Right renal pelvis (tissue), 4 donors: ENCODE measurements at regions not wholly inside any gene's neighbourhood (a gene's known extent, or its start where the extent isn't known, plus 50 kb on each side); places are given as distances from the start of the nearest gene placed in this dataset.
"Not testable (repeated sequence)": the region's sequence is repeated elsewhere in the genome, so short reads cannot be mapped to it uniquely, and the experiment has no call there.

Experiments used
- DNase-seq, 4 donors: peaks; one replicate each; pipeline ENCODE4 v3.0.0-alpha.2; 2013; ENCODE audit warnings: low read depth in 4 of 4, low spot score in 3 of 4, missing footprints in 1 of 4

GRCh38 chr9:104269996-104270963, 176.2 kb downstream of the SMC2 start:
- DNase-seq, result no peak

DNA sequence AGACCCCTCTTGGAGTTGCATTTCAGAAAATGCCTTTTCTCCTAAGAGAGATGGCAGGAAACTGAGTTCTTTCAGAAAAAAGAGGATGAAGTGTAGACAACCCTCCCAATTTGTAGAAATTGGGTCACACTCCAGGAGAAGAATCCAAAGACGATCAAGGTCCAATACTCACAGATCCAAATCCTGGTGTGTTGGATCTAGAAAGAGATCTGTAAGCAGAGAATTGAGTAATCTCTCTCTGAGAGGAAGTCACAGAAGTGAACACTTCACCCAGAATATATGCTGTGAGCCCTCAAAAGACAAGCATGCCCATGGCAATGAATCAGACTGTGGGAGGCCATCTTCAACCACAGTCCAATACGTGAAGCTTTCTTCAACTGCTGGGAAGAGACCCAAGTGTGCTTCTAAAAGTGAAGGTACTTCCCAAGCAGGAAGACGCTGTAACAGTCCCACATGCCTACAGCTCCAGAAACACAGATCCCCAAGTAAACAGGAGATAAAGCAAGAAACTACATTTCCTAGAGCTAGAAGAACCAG, 182.7 kb downstream of the SMC2 start:
- no peak for DNase-seq

GRCh38 chr9:104278929-104279496, 184.9 kb downstream of the SMC2 start:
- no peak for DNase-seq

DNA sequence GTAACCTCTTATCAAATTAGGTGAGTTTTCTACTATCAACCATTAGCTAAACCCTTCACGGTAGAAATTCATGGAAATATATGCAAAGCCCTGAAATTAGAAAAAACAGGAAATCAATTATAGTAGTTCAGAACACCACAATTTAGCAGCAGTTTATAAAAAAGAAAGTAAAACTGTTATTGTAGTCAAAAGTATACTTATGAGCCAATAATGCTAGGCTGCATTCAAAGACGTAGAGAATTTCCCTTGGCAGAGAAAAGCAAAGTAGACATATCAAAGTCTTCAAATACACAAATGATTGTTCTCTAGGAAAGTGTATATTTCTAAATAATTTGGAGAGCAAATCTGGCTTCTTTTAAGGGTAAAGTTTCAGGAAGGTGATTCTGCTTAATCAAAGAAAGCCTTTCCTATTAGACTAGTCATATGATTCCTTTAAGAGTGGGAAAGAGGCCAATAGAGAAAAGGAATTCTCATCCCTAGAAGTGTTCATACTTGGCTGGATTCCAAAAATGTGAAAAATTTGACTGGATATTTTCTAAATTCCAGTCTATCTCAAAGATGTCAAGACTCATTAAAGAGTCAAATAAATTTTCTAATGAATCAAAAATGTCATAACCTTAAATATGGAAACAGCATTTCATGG, 185.5 kb downstream of the SMC2 start:
- peak in 2 of 4 donors; percentile 16 to 20 for DNase-seq

GRCh38 chr9:104280178-104280560, 186.1 kb downstream of the SMC2 start:
- DNase-seq, result no peak

DNA sequence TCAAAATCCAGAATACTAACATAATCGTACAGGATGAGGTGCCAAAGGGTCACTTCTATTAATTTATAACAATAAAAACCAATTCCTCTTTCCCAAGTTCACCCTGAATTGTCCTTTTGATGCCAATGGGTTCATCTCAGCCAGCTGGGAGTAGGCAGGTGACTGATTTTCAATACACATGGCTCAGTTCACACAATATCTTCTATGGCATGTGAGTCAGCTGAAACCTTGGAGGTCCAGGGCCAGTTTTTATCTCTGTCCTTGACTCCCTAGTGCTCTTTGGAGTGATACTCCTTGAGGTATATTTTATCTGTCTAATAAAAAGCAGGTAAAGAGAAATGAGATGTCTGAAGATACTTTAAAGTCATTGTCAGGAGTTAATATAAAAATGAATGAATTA, 186.6 kb downstream of the SMC2 start:
- no peak for DNase-seq

DNA sequence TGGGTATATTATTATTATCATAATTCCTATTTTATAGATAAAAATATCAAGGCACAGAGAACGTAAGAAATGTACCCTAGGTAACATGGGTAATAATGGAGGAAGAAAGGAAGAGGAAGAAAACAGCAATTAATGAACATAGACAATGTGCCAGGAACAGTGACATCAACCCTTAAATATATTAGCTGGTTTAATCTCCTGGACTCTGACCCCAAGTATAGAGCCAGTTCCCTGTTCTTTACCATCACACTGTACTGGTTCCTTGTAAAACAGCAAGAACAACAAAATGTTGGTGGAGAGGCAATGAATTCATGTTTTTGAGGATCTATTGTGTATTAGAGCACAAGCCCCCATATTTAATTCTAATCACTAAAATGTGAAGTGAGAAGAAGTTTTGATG, 192.1 kb downstream of the SMC2 start:
- DNase-seq, result no peak

GRCh38 chr9:104286799-104287198, 192.7 kb downstream of the SMC2 start:
- no peak for DNase-seq

DNA sequence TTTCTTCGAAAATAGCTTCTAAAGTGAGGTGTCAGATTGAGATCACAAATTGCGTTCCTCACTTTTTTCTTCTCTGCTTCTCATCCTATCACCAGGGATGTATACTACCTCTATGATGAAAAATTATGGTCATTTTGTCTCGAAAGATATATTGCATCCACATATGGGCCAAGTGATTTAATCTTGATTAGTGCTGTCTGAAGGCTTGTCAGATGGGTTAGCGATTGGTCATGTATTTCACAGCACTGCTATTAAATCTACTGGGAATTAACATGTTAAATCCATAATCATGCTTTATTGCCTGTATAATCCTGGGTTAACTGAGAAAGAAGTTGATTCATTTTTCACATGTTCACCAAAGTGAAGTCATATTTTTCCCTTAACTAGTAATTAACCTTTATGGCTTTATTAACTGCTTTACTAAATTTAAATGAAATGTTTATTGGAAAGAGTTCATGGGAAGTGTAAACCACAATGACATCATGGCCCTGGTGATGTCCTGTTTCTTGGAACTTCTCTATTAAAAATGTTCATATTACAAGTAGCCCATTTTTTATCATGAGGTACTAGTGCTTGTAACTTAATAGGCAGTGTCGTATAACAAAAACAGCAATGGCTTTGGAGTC, 193.3 kb downstream of the SMC2 start:
- peak in 2 of 4 donors; percentile 20 to 53 for DNase-seq

DNA sequence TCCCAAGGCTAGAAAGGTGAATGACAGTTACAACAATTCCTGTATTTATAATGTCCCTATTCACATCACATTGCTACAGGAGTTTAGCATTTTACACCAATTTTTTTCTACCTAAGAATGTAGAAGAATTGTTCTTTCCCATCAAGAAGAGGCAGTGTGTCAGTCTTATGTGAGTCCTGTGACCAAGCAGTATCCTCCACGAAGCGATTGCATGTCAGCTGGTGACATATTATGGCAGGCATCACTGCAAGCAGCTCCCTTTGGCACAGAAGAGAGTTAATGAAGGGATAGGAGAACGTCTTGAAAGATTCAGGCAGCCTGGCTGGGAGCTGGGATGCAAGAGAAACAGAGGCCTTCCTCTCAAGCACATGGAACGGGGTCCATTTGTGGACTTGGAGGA, 199.8 kb downstream of the SMC2 start:
- DNase-seq, result no peak

- no peak for DNase-seq
These were observed 203.9 kb upstream of the OR13F1 start for GRCh38 chr9:104300124-104300523.

DNA sequence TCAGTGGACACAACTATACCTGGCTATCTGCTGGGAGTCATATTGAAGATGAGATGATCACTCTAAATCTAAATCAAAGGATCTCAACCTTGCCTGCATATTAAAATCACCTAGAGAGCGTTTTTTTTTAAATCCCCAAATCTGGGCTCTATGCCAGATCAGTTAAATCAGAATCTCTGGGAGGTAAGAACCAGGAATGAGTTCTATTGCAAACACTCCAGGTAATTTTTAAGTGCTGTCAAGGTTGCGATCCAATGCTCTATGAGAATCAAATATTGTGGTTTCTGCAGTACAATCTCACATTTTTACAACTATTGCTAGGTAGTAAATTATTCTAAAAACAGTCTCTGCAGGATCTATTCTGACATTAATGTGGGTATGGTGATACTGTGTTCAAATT, 202.3 kb upstream of the OR13F1 start:
- no peak for DNase-seq

DNA sequence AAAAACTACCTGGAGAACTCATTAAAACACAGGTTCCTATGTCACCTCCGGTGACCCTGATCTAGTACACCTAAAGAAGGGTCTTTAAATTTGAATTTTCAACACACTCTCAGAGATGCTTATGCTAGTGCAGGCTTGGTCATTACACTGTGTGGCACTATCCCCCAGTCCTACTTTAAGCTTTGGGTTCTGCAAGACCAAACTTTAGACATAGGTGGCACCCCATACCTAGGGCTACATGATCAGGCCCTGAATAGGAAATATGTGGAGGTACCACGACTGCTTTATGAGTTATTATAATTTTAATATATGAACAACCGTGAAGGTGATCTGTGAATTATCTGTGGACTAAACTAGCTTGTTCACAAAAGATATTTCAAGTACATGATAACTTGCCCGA, 201.3 kb upstream of the OR13F1 start:
- DNase-seq, result no peak

- DNase-seq, result no peak
These were observed 199.1 kb upstream of the OR13F1 start for GRCh38 chr9:104304925-104305324.

DNA sequence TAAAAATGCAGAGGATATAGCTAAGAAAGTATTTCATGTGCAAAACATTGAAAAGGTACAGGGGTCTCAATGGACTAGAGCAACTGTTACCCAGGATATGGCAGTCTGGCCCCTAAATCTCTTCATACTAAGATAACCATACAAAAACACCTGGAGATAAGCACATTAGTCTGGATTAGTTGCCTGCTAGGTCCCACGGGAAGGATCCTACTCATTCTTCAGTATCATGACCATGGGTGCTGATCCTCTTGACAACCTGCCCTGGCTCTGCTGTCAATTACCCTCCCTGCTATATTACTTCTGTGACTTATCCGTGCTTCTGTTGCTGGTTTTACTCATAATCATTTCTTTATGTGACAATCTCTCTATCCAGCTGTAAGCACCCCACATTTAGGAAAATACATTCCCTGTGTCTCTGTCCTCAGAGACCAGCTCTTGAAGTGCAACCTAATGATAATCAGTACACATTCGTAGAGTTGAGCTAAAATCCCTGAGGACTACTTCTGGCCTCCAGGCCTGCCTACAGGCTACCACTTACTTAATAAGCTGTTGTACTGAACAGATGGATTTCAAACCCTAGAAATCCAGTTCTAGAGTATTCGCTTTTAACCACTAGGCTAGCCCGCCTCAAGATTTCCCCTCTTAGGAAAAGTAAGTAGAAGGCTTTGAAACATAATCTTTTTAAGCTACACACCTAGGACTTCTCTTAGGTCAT, 190.5 kb upstream of the OR13F1 start:
- DNase-seq, result no peak

- not testable (repeated sequence) for DNase-seq
These were observed 187.7 kb upstream of the OR13F1 start for GRCh38 chr9:104316201-104317009.

DNA sequence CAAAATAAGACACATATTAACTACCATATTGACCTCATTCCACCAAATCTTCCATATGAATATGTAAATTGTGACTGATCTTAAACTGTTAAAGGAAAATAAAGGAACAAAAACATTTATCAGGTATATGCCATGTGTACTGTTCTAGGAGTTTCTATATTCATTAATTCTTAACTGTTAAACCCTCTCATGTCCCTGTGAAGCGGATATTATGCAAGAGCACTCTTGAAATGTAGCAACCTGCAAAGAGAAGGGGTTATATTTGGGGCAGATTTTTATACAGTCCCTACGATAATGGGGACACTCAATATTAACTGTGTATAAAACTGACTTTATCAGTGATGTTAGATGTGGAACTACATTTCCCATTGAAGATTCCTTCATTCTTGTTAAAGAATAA, 184.9 kb upstream of the OR13F1 start:
- no peak for DNase-seq

GRCh38 chr9:104319685-104320084, 184.4 kb upstream of the OR13F1 start:
- DNase-seq, result no peak

GRCh38 chr9:104322596-104322995, 181.5 kb upstream of the OR13F1 start:
- DNase-seq, result no peak
